ENCODE measurements at regions not wholly inside any gene's neighbourhood (a gene's known extent, or its start where the extent isn't known, plus 50 kb on each side); places are given as distances from the start of the nearest gene placed in this dataset.

DNA sequence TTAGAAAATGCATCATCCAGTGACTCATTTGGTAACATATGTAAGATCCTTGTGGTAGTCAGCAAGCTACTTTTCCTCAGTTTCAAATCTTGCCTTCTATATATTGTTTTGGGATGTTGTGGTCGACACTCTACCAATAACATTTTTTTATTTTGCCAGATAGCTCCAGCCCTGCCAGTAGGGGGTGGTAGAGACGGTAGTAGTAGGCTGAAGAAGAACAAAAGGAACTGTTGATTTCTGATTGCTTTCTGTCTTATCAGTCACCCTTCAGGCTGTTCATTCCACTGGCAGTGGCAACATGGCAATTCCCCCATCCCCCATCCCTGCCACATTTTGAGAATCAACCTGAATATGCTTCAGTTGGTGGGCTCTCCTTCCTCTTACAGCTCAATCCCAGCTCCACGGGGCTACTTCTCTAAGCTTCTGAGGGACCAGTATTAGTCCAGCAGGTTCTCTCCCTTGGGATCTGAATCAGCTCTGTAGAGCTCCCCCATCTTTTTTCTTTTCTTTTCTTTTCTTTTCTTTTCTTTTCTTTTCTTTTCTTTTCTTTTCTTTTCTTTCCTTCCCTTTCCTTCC lies 171.5 kb upstream of the VEGFC start:
- Histone ChIP-seq H3K36me3 (ENCODE audit: control insufficient read depth, insufficient read depth, low read length) (no peaks in the 10 kb centered on the region), H3K27me3 (replicated peaks; ENCODE audit: control insufficient read depth, insufficient read depth, low read length) (no peaks in the 10 kb centered on the region), H3K4me3 (replicated peaks; ENCODE audit: low read depth, low read length) (no peak overlapping the region)
- DNase-seq (ENCODE audit: extremely low read depth, insufficient read length): no peak
- TF ChIP-seq, protein P1, sequence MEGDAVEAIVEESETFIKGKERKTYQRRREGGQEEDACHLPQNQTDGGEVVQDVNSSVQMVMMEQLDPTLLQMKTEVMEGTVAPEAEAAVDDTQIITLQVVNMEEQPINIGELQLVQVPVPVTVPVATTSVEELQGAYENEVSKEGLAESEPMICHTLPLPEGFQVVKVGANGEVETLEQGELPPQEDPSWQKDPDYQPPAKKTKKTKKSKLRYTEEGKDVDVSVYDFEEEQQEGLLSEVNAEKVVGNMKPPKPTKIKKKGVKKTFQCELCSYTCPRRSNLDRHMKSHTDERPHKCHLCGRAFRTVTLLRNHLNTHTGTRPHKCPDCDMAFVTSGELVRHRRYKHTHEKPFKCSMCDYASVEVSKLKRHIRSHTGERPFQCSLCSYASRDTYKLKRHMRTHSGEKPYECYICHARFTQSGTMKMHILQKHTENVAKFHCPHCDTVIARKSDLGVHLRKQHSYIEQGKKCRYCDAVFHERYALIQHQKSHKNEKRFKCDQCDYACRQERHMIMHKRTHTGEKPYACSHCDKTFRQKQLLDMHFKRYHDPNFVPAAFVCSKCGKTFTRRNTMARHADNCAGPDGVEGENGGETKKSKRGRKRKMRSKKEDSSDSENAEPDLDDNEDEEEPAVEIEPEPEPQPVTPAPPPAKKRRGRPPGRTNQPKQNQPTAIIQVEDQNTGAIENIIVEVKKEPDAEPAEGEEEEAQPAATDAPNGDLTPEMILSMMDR (IDR thresholded peaks at IDR 0.05; ENCODE audit: insufficient read depth, low read length, poor library complexity, severe bottlenecking): peak; percentile 56

DNA sequence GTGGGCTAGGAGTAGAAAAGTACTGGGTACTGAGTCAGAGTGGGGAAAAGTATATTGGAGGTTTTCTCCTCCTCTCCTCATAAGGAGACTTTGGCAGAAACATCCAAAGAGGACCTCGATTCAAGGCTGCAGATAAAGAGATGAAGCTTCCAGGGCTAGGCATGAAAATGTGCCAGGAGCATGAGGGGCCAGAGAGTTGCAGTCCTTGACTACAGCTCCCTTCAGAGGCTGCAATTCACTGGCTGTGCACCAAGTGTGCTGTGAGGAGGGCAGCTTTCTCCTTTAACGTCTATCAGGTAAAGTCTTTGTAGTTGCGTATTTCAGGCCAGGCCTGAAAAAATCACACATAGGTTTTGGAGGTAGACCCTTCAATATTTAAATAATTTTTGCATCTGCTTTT lies 174.9 kb upstream of the VEGFC start:
- H3K4me3 ChIP-seq (replicated peaks; ENCODE audit: low read depth, low read length): no peak overlapping the region
- TF ChIP-seq, protein P1 (IDR thresholded peaks at IDR 0.05; ENCODE audit: insufficient read depth, low read length, poor library complexity, severe bottlenecking): no peak
- H3K27me3 ChIP-seq (replicated peaks; ENCODE audit: control insufficient read depth, insufficient read depth, low read length): no peaks in the 10 kb centered on the region
- H3K36me3 ChIP-seq (ENCODE audit: control insufficient read depth, insufficient read depth, low read length): no peaks in the 10 kb centered on the region
- DNase-seq (ENCODE audit: extremely low read depth, insufficient read length): no peak

- no peak for DNase-seq (ENCODE audit: extremely low read depth, insufficient read length)
- TF ChIP-seq, protein P1 (IDR thresholded peaks at IDR 0.05; ENCODE audit: insufficient read depth, low read length, poor library complexity, severe bottlenecking): no peak
- Histone ChIP-seq H3K27me3 (replicated peaks; ENCODE audit: control insufficient read depth, insufficient read depth, low read length) (no peaks in the 10 kb centered on the region), H3K36me3 (ENCODE audit: control insufficient read depth, insufficient read depth, low read length) (no peaks in the 10 kb centered on the region), H3K4me3 (replicated peaks; ENCODE audit: low read depth, low read length) (no peak overlapping the region)
Observed at GRCh38 chr4:176968094-176968493, 175.4 kb upstream of the VEGFC start.

DNA sequence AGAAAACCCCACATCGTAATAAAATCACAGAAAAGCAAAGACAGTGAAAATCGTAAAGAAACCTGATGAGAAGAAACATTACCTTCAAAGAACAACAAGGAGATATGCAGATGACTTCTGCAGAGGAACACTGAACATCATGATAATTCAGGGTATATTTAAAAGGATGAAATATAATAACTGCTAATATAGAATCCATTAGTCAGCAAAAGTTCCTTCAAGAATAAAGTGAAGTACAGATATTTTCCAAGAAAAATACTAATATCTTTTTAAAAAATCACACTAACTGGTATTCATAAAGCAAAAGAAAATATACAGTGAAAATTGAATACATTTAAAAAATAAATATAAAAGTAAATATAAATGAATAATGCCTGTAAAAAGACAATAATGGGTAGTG lies 176.3 kb upstream of the VEGFC start:
- Histone ChIP-seq H3K4me3 (replicated peaks; ENCODE audit: low read depth, low read length) (no peak overlapping the region), H3K36me3 (ENCODE audit: control insufficient read depth, insufficient read depth, low read length) (no peaks in the 10 kb centered on the region), H3K27me3 (replicated peaks; ENCODE audit: control insufficient read depth, insufficient read depth, low read length) (no peaks in the 10 kb centered on the region)
- TF ChIP-seq, protein P1 (IDR thresholded peaks at IDR 0.05; ENCODE audit: insufficient read depth, low read length, poor library complexity, severe bottlenecking): no peak
- no peak for DNase-seq (ENCODE audit: extremely low read depth, insufficient read length)

DNA sequence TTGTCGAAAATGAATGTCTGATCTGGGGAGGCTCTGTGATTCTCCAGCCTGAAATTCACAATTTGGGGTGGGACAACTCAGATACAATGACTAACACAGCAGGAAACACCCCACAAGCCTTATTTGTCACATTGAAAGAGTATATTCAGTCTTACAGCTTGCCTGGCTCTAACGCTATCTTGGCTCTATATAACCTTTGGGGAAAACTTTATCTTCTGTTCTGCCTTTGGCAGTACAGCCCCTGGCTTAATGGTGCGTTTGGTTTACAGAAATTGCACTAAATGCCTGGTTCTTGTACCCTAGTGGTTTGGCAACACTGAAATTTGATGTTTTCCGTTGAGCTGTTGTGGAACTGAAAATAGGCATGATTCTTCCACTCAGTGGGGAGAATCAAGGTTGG lies 178.1 kb upstream of the VEGFC start:
- H3K4me3 ChIP-seq (replicated peaks; ENCODE audit: low read depth, low read length): no peak overlapping the region
- TF ChIP-seq, protein P1 (IDR thresholded peaks at IDR 0.05; ENCODE audit: insufficient read depth, low read length, poor library complexity, severe bottlenecking): no peak
- no peaks in the 10 kb centered on the region for H3K36me3 ChIP-seq (ENCODE audit: control insufficient read depth, insufficient read depth, low read length)
- H3K27me3 ChIP-seq (replicated peaks; ENCODE audit: control insufficient read depth, insufficient read depth, low read length): no peaks in the 10 kb centered on the region
- DNase-seq (ENCODE audit: extremely low read depth, insufficient read length): no peak

DNA sequence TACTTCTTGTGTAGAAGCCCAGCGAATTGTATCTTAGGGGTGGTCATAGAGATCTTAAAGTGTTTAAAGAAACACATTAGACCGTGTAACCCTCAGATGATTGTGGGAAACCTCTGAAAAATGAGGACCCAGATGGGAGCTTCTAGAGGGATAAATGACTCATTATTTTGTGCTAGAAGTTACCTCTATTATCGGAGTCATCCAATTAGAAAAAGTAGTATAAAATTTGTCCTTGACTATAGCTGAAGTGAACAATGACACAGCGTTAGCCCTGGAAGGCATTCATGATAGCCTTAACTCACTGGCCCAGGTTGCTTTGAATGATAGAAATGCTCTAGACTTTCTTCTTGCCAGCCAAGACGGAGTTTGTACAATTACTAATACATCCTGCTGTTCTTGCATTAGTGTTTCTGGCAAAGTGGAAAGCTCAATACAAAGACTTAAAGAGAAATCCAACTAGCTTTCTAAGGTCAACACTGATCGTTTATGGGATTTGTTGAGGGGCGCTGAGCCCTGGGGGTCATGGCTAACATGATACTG lies 178.9 kb upstream of the VEGFC start:
- no peaks in the 10 kb centered on the region for H3K36me3 ChIP-seq (ENCODE audit: control insufficient read depth, insufficient read depth, low read length)
- no peak overlapping the region for H3K4me3 ChIP-seq (replicated peaks; ENCODE audit: low read depth, low read length)
- no peaks in the 10 kb centered on the region for H3K27me3 ChIP-seq (replicated peaks; ENCODE audit: control insufficient read depth, insufficient read depth, low read length)
- TF ChIP-seq, protein P1 (IDR thresholded peaks at IDR 0.05; ENCODE audit: insufficient read depth, low read length, poor library complexity, severe bottlenecking): no peak
- no peak for DNase-seq (ENCODE audit: extremely low read depth, insufficient read length)
